ENCODE measurements at regions not wholly inside any gene's neighbourhood (a gene's known extent, or its start where the extent isn't known, plus 50 kb on each side); places are given as distances from the start of the nearest gene placed in this dataset.

- H3K27ac Mint-ChIP-seq (ENCODE audit: unreplicated experiment), result no peak overlapping the region
These were observed 560.8 kb downstream of the FGF13 start for GRCh38 chrX:138150709-138151108.

GRCh38 chrX:138157850-138158249, 553.7 kb downstream of the FGF13 start:
- H3K4me1 Mint-ChIP-seq (ENCODE audit: unreplicated experiment), result no peaks in the 10 kb centered on the region
- H3K27ac Mint-ChIP-seq (ENCODE audit: unreplicated experiment), result no peak overlapping the region
- H3K4me3 Mint-ChIP-seq (ENCODE audit: unreplicated experiment), result no peak overlapping the region
- H3K9me3 Mint-ChIP-seq (ENCODE audit: unreplicated experiment), result no peaks in the 10 kb centered on the region
- no peak for DNase-seq (ENCODE audit: low spot score)
- no peaks in the 10 kb centered on the region for H3K36me3 Mint-ChIP-seq (ENCODE audit: low read depth, unreplicated experiment)
- no peak for TF ChIP-seq CTCF (IDR thresholded peaks at IDR 0.05; ENCODE audit: unreplicated experiment)
- no peaks in the 10 kb centered on the region for H3K27me3 Mint-ChIP-seq (ENCODE audit: unreplicated experiment)

More at GRCh38 chrX:138150709-138151108, 560.8 kb downstream of the FGF13 start:
- Mint-ChIP-seq H3K27me3 (ENCODE audit: unreplicated experiment) (no peaks in the 10 kb centered on the region), H3K4me3 (ENCODE audit: unreplicated experiment) (no peak overlapping the region), H3K4me1 (ENCODE audit: unreplicated experiment) (no peaks in the 10 kb centered on the region), H3K36me3 (ENCODE audit: low read depth, unreplicated experiment) (no peaks in the 10 kb centered on the region), H3K9me3 (ENCODE audit: unreplicated experiment) (no peaks in the 10 kb centered on the region)
- no peak for DNase-seq (ENCODE audit: low spot score)
- no peak for TF ChIP-seq CTCF (IDR thresholded peaks at IDR 0.05; ENCODE audit: unreplicated experiment)

GRCh38 chrX:138191998-138192397, 519.5 kb downstream of the FGF13 start:
- DNase-seq (ENCODE audit: low spot score), result peak; percentile 28
- Mint-ChIP-seq H3K4me1 (ENCODE audit: unreplicated experiment) (no peaks in the 10 kb centered on the region), H3K36me3 (ENCODE audit: low read depth, unreplicated experiment) (no peaks in the 10 kb centered on the region), H3K27me3 (ENCODE audit: unreplicated experiment) (no peaks in the 10 kb centered on the region), H3K9me3 (ENCODE audit: unreplicated experiment) (no peaks in the 10 kb centered on the region), H3K4me3 (ENCODE audit: unreplicated experiment) (no peak overlapping the region), H3K27ac (ENCODE audit: unreplicated experiment) (no peak overlapping the region)
- TF ChIP-seq CTCF (IDR thresholded peaks at IDR 0.05; ENCODE audit: unreplicated experiment), result no peak

- Mint-ChIP-seq H3K27me3 (ENCODE audit: unreplicated experiment) (peaks cover 2% of the 10 kb centered on the region), H3K4me1 (ENCODE audit: unreplicated experiment) (no peaks in the 10 kb centered on the region), H3K9me3 (ENCODE audit: unreplicated experiment) (no peaks in the 10 kb centered on the region), H3K36me3 (ENCODE audit: low read depth, unreplicated experiment) (no peaks in the 10 kb centered on the region), H3K27ac (ENCODE audit: unreplicated experiment) (no peak overlapping the region), H3K4me3 (ENCODE audit: unreplicated experiment) (no peak overlapping the region)
- TF ChIP-seq CTCF (IDR thresholded peaks at IDR 0.05; ENCODE audit: unreplicated experiment), result no peak
- DNase-seq (ENCODE audit: low spot score), result no peak
These were observed 481.8 kb downstream of the FGF13 start for GRCh38 chrX:138229718-138230117.

GRCh38 chrX:138240266-138240665, 471.3 kb downstream of the FGF13 start:
- no peaks in the 10 kb centered on the region for H3K36me3 Mint-ChIP-seq (ENCODE audit: low read depth, unreplicated experiment)
- no peak overlapping the region for H3K27ac Mint-ChIP-seq (ENCODE audit: unreplicated experiment)
- no peaks in the 10 kb centered on the region for H3K27me3 Mint-ChIP-seq (ENCODE audit: unreplicated experiment)

More at GRCh38 chrX:138240266-138240665, 471.3 kb downstream of the FGF13 start:
- H3K4me3 Mint-ChIP-seq (ENCODE audit: unreplicated experiment), result no peak overlapping the region
- H3K9me3 Mint-ChIP-seq (ENCODE audit: unreplicated experiment), result no peaks in the 10 kb centered on the region
- TF ChIP-seq CTCF (IDR thresholded peaks at IDR 0.05; ENCODE audit: unreplicated experiment), result no peak
- no peak for DNase-seq (ENCODE audit: low spot score)
- no peaks in the 10 kb centered on the region for H3K4me1 Mint-ChIP-seq (ENCODE audit: unreplicated experiment)
